ENCODE measurements at regions not wholly inside any gene's neighbourhood (a gene's known extent, or its start where the extent isn't known, plus 50 kb on each side); places are given as distances from the start of the nearest gene placed in this dataset.
"Not testable (repeated sequence)": the region's sequence is repeated elsewhere in the genome, so short reads cannot be mapped to it uniquely, and the experiment has no call there.

DNA sequence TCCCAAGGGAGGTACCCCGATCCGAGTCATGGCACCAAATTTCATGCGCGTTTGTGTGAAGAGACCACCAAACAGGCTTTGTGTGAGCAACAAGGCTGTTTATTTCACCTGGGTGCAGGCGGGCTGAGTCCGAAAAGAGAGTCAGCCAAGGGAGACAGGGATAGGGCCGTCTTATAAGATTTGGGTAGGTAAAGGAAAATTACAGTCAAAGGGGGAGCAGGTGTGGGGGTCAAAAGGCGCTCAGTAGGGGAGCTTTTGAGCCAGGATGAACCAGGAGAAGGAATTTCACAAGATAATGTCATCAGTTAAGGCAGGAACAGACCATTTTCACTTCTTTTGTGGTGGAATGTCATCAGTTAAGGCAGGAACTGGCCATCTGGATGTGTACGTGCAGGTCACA is 1104.1 kb downstream of the OLFM4 start:
- not testable (repeated sequence) for TF ChIP-seq KDM1A (IDR thresholded peaks at IDR 0.05; ENCODE audit: borderline replicate concordance, low read length); POLR2A (IDR thresholded peaks at IDR 0.05; ENCODE audit: control extremely low read depth in 1 of 2, low read depth in 2 of 2, low read length in 2 of 2); ASH2L (IDR thresholded peaks at IDR 0.05; ENCODE audit: low read length)

Measured in H1 (cell line).